ENCODE measurements at regions not wholly inside any gene's neighbourhood (a gene's known extent, or its start where the extent isn't known, plus 50 kb on each side); places are given as distances from the start of the nearest gene placed in this dataset.

DNA sequence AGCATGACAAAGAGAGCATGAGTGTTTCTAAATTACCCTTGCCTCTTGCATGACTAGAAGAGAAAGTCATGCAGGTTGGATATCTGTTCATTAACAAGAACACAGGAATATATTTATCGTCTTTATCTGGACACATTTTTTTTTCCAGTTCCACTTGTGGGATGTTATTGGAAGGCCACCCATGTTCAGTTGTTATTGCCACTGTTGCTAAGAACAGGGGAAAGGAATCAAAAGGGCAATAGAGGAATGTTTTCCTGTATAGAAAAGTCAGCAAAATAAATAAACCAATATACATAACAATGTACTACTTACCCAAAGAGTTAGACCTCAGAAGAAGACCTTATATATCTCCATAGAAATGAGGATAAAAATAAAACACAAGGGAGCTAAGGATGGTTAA is 270.1 kb downstream of the QDPR start:
- TF ChIP-seq, protein P1, sequence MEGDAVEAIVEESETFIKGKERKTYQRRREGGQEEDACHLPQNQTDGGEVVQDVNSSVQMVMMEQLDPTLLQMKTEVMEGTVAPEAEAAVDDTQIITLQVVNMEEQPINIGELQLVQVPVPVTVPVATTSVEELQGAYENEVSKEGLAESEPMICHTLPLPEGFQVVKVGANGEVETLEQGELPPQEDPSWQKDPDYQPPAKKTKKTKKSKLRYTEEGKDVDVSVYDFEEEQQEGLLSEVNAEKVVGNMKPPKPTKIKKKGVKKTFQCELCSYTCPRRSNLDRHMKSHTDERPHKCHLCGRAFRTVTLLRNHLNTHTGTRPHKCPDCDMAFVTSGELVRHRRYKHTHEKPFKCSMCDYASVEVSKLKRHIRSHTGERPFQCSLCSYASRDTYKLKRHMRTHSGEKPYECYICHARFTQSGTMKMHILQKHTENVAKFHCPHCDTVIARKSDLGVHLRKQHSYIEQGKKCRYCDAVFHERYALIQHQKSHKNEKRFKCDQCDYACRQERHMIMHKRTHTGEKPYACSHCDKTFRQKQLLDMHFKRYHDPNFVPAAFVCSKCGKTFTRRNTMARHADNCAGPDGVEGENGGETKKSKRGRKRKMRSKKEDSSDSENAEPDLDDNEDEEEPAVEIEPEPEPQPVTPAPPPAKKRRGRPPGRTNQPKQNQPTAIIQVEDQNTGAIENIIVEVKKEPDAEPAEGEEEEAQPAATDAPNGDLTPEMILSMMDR (IDR thresholded peaks at IDR 0.05): no peak
- TF ChIP-seq POLR2A (IDR thresholded peaks at IDR 0.05): no peak
